GM21737 (cell line): ENCODE measurements at regions not wholly inside any gene's neighbourhood (a gene's known extent, or its start where the extent isn't known, plus 50 kb on each side); places are given as distances from the start of the nearest gene placed in this dataset.
"Not testable (repeated sequence)": the region's sequence is repeated elsewhere in the genome, so short reads cannot be mapped to it uniquely, and the experiment has no call there.

Experiments
- ATAC-seq: cut with Tn5 transposase; IDR thresholded peaks from one replicate; pipeline ENCODE4 v1.9.1; 2021; ENCODE audit warnings: mild to moderate bottlenecking, moderate library complexity; ENCODE audit not compliant: unreplicated experiment

DNA sequence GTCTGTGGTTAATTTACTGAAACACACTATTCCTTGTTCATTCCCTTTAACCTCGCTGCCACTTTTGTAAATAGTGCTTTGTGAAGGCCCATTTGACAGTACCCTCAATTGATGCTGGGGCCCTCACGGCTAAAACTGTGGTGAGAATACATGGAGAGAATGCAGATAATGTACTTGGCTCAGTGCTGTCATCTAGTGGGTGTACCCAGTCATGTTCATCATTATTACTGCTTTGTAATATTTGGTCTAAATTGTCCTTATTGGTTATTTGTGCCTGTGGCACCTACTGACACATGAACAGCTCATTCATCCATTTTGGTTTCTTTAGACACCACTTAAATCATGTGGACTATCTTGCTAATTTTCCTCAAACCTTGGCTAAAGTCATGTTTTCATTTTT lies 543.6 kb downstream of the EDEM1 start:
- ATAC-seq: no peak

- no peak for ATAC-seq
Measured at GRCh38 chr3:5732081-5732480, 544.6 kb downstream of the EDEM1 start.

GRCh38 chr3:5733995-5734394 lies 546.5 kb downstream of the EDEM1 start:
- no peak for ATAC-seq

- ATAC-seq: no peak
Measured at GRCh38 chr3:5735896-5736295, 548.4 kb downstream of the EDEM1 start.

- no peak for ATAC-seq
Measured at GRCh38 chr3:5739299-5739935, 551.9 kb downstream of the EDEM1 start.

- no peak for ATAC-seq
Measured at GRCh38 chr3:5739949-5740348, 552.4 kb downstream of the EDEM1 start.

DNA sequence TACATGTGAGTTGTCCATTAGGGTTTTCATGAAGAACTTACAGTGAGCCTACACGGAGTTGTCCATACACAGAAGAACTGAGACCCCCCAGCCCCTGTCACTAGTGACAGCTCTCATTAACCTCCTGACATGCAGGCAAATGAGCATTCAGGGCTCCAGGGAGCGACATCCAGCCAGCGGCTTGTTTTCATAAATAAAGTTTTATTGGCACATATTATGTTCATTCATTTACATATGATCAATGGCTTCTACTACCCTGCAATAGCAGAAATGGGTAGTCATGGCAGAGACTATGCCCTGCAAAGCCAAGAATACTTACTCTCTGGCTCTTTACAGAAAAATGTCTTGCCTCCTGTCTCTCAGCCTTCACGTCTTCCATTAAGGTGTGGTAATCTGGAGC lies 553.5 kb downstream of the EDEM1 start:
- ATAC-seq: no peak

GRCh38 chr3:5750091-5750490 lies 562.6 kb downstream of the EDEM1 start:
- ATAC-seq: no peak

DNA sequence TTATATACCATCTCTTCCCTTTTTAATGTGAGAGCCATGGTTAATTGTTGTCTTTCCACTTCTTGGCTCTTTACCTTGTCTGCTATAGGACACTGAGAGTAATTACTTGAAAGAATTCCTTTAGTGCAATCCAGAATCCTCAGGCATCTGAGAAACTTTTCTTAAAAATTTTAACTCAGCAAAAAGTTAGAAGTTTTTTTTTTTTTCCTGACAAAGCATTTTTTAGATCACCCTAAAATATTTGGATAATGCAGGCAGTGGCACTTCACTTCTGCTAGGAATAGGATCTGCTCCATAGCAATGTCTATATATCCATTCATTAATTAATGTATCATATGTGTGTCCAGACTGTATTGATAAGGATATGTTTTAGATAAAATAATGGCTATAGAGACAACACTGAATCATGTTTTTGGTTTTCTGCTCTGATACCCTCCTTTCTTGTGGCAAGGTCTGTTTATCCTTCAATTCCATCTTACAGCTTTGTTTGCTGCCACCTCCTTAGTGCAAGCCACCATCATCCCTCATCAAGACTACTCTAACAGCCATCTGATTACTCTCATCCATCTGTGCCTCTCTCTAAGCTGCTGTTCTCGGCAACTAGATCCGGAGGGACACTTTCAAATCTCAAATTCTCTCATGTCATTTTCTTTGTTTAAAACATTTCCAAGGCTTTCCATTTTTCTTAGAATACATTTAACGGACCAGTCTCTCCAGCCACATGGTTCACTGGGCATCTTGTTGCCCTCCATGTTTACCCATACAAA lies 563.5 kb downstream of the EDEM1 start:
- ATAC-seq: no peak

DNA sequence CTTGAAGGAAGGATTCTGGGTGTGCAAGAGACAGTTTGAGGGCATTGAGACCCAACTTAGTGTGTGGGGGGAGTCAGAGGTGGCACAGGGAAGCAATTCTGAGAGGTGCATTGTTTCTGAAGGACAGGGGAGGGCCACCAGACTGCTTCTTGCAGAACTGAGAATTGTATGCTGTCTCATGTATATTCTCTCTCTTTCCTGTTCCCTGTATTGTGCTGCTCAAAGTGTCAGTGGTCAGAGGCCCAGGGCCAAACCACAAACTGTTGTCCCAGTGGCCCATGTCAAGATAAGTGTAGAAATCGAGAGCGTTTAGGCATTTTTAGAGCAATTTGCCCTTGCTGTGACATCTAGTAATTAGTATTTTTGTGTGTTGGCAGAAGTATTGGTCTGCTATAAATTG lies 567.1 kb downstream of the EDEM1 start:
- no peak for ATAC-seq

DNA sequence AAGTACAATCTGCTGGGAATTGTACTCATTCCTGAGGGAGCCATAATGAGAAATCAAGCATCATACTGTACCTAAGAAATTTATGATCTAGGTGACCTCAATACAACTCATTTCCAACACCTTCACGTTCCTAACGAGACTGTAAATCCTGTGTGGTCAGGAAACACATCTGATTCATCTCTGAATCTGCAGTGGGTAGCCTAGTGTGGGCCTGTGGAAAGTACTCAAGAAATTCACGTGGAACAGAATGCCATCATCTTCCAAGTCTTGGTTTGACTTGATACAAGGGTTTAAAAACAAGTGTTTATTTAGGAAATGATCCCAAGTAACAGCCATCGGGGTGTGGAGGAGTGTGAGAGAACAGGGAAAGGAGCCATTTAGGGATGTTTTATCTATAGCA lies 568.9 kb downstream of the EDEM1 start:
- no peak for ATAC-seq

GRCh38 chr3:5757213-5757804 lies 569.8 kb downstream of the EDEM1 start:
- ATAC-seq: no peak

- no peak for ATAC-seq
Measured at GRCh38 chr3:5758699-5759098, 571.2 kb downstream of the EDEM1 start.

DNA sequence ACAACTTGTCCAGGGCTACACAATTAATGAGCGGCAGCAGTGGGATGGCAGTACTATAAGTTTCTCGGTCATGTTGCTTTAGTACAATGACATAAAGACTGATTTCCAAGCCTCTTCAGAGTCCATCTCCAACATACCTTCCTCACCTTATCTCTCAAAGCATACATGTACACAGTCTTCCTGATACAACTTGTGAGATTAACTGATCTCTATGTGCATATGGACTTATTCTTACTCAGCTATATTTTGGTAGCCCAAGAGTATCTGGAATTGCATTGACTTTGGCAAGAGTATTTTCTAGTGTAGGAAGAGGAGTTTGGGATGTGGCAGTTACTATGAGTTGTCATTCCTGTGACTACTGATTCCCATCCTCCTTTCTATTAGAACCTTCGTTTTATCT lies 575.0 kb downstream of the EDEM1 start:
- ATAC-seq: no peak

DNA sequence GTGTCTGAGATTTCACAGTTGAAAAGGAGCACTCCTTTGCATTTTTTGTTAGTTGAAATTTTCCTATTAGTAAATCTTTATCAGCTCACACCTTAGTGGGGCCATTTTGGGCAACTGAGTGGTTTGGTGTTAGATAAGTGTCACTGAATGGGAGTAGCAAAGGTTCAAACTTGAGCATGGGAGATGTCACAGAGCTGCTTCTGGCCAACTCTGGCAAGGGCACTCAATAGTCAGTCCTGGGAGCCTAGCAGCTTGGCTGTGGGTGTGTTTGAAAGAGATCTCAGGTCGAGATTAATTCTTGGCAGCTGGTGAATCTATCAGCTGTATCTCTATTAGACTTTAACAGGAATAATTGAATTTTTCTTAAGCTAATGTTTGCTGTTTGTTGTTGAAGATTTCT lies 579.3 kb downstream of the EDEM1 start:
- ATAC-seq: no peak

DNA sequence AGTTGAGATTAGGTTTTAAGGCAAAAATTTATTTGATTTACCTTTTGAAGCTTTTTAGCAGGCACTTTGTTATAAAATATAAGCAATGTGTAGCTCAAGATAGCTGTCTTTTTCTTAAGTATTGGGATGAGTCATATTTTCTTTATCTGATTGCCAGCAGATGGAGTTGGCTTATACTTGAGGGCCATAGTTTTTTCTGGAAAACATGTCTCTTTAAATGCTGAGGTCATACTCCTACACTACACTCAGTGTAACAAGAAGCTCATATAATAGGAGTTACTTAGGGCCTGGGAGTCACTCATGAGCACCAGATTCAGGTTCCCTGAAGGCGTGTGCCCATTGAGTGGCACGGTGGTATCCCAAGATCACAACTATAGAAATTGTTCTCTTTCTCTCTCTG lies 579.8 kb downstream of the EDEM1 start:
- no peak for ATAC-seq

DNA sequence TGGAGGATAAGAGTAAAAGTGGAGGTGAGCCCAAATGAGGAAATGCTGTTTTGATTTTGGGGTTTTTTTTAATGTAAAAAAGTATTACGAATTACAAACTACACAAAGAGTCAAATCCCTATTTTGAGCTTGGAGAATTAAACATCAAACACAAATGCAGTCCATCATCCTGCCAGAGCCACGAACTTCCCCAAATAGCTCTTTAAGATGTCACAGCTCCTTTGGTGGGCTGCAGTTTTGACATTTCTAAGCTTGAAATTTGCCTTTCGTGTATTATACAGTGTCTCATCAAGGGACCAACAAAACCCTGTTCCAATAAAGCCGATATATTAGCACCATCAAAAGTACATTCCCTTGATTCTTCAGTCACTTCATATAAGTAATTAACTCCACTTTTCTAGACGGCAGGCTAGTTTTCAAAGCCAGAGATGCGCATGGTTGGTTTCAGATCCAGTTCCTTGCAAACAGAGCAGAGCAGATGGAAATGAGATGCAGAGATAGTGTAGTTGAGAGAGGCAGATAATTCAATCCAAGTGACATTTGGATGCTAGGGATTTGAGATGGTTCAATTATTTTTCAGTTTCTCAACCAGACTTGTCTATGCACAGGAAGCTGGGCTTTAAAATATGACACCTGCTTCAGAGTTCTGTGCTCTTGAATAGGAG lies 580.9 kb downstream of the EDEM1 start:
- no peak for ATAC-seq

- no peak for ATAC-seq
Measured at GRCh38 chr3:5769825-5770224, 582.3 kb downstream of the EDEM1 start.

GRCh38 chr3:5774337-5774736 lies 586.8 kb downstream of the EDEM1 start:
- no peak for ATAC-seq

DNA sequence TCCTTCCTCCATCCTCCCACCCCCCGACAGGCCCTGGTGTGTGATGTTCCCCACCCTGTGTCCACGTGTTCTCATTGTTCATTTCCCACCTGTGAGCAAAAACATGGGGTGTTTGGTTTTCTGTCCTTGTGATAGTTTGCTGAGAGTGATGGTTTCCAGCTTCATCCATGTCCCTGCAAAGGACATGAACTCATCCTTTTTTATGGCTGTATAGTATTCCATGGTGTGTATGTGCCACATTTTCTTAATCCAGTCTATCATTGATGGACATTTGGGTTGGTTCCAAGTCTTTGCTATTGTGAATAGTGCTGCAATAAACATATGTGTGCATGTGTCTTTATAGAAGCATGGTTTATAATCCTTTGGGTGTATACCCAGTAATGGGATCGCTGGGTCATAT lies 587.6 kb downstream of the EDEM1 start:
- not testable (repeated sequence) for ATAC-seq

- ATAC-seq: no peak
Measured at GRCh38 chr3:5784690-5785089, 597.2 kb downstream of the EDEM1 start.
